ES-I3 (cell line): ENCODE measurements at regions not wholly inside any gene's neighbourhood (a gene's known extent, or its start where the extent isn't known, plus 50 kb on each side); places are given as distances from the start of the nearest gene placed in this dataset.
"Not testable (repeated sequence)": the region's sequence is repeated elsewhere in the genome, so short reads cannot be mapped to it uniquely, and the experiment has no call there.

ENCODE experiments used
- H3K36me3 ChIP-seq: 2 replicates; pipeline ENCODE4 v1.6.1; 2013; ENCODE audit warnings: mild to moderate bottlenecking, low read length, control low read depth, moderate library complexity; ENCODE audit not compliant: insufficient read depth
- H3K4me1 ChIP-seq: 2 replicates; pipeline ENCODE4 v1.6.1; 2013; ENCODE audit warnings: mild to moderate bottlenecking, control low read depth, low read length; ENCODE audit not compliant: insufficient read depth
- H3K9ac ChIP-seq: 2 replicates; pipeline ENCODE4 v1.6.1; 2013; ENCODE audit warnings: low read depth, mild to moderate bottlenecking, low read length, moderate library complexity
- H3K9me3 ChIP-seq: 2 replicates; pipeline ENCODE4 v1.6.1; 2013; ENCODE audit warnings: mild to moderate bottlenecking, low read length, moderate library complexity; ENCODE audit not compliant: control insufficient read depth, insufficient read depth

DNA sequence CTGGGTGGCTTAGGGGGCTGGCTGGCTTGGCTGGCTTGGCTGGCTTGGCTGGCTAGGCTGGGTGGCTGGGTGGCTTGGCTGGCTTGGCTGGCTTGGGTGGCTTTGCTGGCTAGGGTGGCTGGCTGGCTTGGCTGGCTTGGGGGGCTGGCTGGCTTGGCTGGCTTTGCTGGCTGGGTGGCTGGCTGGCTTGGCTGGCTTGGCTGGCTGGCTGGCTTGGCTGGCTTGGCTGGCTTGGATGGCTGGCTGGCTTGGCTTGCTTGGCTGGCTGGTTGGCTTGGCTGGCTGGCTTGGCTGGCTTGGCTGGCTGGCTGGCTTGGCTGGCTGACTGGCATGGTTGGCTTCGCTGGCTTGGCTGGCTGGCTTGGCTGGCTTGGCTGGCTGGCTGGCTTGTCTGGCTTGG is 439.4 kb downstream of the GOLGA6L6 start:
- not testable (repeated sequence) for H3K9ac ChIP-seq, H3K9me3 ChIP-seq, H3K4me1 ChIP-seq, H3K36me3 ChIP-seq

DNA sequence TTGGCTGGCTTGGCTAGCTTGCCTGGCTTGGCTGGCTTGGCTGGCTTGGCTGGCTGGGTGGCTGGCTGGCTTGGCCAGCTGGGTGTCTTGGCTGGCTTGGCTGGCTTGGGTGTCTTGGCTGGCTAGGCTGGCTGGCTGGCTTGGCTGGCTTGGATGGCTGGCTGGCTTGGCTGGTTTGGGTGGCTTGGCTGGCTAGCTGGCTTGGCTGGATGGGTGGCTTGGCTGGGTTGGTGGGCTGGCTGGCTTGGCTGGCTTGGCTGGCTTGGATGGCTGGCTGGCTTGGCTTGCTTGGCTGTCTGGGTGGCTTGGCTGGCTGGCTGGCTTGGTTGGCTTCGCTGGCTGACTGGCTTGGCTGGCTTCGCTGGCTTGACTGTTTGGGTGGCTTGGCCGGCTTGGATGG is 440.3 kb downstream of the GOLGA6L6 start:
- not testable (repeated sequence) for H3K36me3 ChIP-seq, H3K9me3 ChIP-seq, H3K9ac ChIP-seq, H3K4me1 ChIP-seq

DNA sequence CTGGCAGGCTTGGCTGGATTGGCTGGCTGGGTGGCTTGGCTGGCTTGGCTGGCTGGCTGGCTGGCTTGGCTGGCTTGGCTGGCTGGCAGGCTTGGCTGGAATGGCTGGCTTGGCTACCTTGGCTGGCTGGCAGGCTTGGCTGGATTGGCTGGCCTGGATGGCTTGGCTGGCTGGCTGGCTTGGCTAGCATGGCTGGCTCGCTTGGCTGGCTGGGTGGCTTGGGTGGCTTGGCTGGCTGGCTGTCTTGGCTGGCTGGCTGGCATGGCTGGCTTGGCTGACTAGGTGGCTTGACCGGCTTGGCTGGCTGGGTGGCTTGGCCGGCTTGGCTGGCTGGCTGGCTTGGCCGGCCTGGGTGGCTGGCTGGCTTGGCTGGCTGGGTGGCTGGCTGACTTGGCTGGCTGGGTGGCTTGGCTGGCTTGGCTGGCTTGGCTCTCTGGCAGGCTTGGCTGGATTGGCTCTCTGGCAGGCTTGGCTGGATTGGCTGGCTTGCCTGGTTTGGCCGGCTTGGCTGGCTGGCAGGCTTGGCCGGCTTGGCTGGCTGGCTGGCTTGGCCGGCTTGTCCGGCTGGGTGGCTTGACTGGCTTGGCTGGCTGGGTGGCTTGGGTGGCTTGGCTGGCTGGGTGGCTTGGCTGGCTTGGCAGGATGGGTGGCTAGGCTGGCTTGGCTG is 440.9 kb downstream of the GOLGA6L6 start:
- not testable (repeated sequence) for H3K9ac ChIP-seq, H3K36me3 ChIP-seq, H3K9me3 ChIP-seq, H3K4me1 ChIP-seq

DNA sequence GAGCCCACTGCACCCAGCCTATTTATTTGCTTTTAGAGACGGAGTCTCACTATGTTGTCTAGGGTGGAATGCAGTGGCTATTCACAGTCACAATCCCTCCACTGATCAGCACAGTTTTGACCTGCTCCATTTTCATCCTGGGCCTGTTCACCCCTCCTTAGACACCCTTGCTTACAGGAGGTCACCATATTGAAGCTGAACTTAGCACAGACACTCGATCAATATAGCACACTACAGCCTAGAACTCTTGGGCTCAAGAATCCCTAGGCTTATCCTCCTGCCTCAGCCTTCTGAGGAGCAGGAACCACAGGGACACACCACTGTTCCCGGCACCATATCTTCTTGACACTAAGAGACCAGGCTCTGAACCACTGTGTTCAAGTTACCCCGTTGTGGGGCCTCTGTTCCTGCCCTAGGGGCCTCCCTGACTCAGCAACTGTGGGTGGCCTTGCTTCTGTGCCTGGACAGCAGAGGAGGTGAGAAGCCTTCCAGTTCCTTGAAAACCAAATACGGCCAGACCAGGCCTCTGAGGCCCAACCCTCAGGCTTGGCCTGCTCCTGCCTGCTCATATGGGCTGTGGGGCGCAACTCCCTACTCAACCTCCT is 445.8 kb downstream of the GOLGA6L6 start:
- H3K4me1 ChIP-seq, H3K36me3 ChIP-seq, H3K9me3 ChIP-seq, H3K9ac ChIP-seq: not testable (repeated sequence)

DNA sequence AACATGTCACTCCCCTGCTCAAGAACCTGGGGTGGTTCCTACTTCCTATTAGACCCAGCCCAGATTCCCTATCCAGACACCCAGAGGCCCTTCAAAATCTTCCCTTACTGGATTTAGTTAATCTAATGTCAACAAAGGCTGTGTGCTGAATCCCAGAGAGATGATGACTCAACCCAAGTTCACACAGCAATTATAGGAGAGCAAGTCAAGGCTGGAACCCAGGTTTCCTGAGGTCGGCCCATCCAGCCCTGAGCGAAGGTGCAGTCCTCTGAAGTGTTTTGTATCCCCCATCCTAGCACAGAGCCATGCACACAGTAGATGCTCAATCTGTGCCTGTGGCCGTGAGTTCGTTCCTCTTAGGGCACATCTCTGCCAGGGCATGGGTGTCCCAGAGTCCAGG is 452.1 kb downstream of the GOLGA6L6 start:
- H3K36me3 ChIP-seq, H3K9me3 ChIP-seq, H3K9ac ChIP-seq, H3K4me1 ChIP-seq: not testable (repeated sequence)

DNA sequence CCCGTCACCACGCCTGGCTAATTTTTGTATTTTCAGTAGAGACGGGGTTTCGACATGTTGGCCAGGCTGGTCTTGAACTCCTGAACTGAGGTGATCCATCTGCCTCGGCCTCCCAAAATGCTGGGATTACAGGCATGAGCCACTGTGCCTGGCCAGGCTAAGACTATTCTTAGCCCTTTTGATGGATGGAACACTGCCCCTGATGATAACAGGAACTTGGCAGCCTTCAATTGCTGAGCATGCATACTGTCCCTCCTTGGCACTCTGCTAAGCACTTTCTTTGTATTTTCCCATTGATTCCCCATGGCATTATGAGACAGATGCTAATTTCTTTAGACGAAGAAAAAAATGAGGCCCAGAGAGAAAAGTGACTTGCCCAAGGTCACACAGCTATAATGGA is 457.6 kb downstream of the GOLGA6L6 start:
- not testable (repeated sequence) for H3K4me1 ChIP-seq, H3K9ac ChIP-seq, H3K9me3 ChIP-seq, H3K36me3 ChIP-seq

DNA sequence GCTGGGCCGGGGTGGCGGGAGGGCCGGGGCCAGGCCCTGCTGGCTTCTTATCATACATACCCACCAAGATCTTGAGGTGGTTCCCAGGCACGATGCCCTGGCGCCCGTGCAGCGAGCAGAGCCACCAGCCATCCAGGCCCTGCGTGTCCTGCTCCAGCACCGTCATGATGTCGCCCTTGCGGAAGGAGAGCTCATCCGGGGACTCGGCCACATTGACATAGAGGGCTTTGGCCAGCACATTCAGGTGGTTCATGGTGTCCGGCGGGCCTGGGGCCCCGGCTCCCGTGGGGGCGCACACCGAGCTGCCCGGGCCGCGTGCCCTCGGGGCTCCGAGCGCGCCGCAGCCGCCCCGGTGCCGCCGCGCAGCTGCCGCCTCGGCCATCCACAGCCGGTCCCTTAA is 467.5 kb downstream of the GOLGA6L6 start:
- H3K9me3 ChIP-seq, H3K36me3 ChIP-seq, H3K4me1 ChIP-seq, H3K9ac ChIP-seq: not testable (repeated sequence)

DNA sequence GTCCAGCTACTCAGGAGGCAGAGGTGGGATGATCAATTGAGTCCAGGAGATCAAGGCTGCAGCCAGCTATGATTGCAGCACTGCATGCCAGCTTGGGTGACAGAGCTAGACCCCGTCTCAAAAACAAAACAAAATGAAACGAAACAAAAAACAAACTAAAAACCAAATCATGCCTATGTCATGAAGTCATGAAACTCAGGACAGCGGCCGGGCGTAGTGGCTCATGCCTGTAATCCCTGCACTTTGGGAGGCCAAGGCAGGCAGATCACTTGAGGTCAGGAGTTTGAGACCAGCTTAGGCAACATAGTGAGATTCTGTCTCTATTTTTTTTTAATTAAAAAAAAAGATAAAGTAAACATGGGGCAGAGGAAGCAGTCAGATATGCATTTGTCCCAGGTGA is 472.6 kb downstream of the GOLGA6L6 start:
- H3K9me3 ChIP-seq, H3K36me3 ChIP-seq, H3K9ac ChIP-seq, H3K4me1 ChIP-seq: not testable (repeated sequence)

DNA sequence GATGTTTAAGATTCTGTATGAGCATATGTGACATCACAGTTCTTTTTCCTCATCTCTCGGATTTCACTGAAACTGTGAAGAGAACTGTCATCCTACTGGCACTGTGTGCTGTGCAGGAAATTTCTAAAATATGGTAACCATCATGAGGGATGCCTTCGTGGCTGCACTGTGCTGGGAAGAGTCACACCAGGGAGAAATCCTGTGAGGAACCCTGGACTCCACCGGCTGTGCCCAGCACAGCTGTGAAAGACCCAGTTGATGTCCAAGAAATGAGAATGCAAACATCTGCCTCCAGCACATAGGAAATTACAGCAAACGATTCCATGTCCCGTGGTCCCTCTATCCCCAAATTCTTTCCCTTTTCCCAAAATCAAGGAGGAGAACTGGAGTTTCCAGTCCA is 475.4 kb downstream of the GOLGA6L6 start:
- not testable (repeated sequence) for H3K4me1 ChIP-seq, H3K9me3 ChIP-seq, H3K36me3 ChIP-seq, H3K9ac ChIP-seq

DNA sequence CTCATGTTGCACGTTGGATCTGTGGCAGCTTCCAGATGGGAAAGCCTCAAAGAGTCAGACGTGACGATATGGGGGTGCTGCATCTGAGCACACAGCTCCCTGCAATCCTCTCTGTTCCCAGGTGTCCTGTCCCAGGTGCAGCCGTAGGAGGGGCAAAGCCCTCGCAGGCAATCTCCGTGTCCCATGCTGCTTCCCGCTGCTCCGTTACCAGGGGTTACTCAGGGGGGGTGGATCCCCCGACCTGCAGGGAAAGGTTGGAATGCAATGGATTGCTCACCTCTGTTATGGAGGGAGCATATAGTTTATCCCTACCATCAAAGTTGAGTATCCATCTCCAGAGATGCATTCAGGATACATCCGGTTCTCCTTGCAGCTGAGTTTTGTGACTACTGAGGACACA is 476.1 kb downstream of the GOLGA6L6 start:
- H3K9me3 ChIP-seq, H3K36me3 ChIP-seq, H3K9ac ChIP-seq, H3K4me1 ChIP-seq: not testable (repeated sequence)

DNA sequence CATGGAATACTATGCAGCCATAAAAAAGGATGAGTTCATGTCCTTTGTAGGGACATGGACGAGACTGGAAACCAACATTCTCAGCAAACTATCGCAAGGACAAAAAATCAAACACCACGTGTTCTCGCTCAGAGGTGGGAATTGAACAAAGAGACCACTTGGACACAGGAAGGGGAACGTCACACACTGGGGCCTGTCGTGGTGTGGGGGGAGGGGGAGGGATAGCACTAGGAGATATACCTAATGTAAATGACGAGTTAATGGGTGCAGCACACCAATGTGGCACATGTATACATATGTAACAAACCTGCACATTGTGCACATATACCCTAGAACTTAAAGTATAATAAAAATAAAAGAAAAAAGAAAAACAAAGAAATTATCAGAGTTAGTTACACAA is 478.4 kb downstream of the GOLGA6L6 start:
- H3K9me3 ChIP-seq, H3K9ac ChIP-seq, H3K36me3 ChIP-seq, H3K4me1 ChIP-seq: not testable (repeated sequence)

DNA sequence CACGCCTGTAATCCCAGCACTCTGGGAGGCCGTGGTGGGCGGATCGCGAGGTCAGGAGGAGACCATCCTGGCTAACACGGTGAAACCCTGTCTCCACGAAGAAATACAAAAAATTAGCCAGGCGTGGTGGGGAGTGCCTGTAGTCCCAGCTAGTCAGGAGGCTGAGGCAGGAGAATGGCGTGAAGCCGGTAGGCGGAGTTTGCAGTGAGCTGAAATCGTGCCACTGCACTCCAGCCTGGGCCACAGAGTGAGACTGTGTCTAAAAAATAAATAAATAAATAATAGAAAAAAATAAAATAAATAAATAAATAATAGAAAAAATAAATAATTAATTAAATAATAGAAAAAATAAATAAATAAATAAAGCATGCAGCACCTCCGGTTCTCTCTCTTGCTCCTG is 480.8 kb downstream of the GOLGA6L6 start:
- not testable (repeated sequence) for H3K9me3 ChIP-seq, H3K4me1 ChIP-seq, H3K9ac ChIP-seq, H3K36me3 ChIP-seq

DNA sequence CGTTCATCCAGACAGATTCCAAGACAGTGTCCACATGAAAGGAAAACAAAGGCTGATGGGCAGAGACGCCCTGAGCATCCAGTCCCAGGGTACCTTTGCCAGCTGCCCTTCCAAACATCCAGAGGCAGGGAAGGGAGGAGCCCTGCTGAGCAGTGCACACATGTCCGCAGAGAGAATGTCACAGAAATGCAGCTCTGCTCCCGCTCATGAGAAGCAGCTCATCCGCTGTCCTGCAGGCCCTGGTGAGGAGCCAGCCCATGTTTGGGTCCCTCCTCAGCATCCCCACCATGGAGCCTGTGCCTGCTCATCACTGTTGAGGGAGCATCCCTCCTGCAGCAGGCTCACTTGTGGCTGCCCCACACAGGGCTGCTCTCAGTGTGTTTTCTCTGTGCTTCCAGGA is 484.7 kb downstream of the GOLGA6L6 start:
- not testable (repeated sequence) for H3K9ac ChIP-seq, H3K36me3 ChIP-seq, H3K4me1 ChIP-seq, H3K9me3 ChIP-seq

DNA sequence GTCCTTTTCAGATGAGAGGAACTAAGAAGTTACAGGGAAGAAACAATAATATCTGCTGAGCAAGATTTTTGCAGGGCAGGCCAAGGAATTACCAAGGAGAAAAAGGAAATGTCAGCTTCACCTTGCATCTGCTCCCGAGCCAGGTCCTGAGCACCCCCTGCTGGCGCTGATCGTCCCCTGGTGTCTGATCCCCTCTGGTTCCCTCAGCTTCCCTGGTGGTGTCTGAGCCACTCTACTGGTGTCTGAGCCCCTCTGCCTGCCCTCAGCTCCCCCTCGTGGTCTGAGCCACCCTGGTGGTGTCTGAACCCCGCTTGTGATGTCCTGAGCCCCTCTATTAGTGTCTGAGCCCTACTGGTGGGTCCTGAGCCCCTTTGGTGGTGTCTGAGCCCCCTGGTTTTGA is 485.7 kb downstream of the GOLGA6L6 start:
- not testable (repeated sequence) for H3K36me3 ChIP-seq, H3K4me1 ChIP-seq, H3K9me3 ChIP-seq, H3K9ac ChIP-seq

DNA sequence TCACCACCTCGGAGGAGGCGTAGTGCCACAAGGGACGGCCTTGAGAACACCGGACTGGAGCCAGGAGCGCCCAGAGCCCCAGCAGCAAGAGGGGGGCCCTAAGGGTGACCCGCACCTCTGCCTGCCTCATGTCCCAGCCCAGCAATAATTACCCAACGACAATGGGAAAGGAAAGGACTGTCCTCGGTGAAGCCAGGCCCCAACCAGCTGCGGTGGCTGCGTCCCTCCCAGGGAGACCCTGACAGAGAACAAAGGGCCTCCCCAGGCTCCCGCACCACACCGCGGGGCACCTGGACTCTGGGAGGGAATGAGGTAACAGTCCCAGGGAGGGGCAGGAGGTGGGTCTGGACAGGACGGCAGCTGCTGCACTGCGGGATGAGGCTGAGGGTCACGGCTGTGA is 493.4 kb downstream of the GOLGA6L6 start:
- not testable (repeated sequence) for H3K4me1 ChIP-seq, H3K9ac ChIP-seq, H3K9me3 ChIP-seq, H3K36me3 ChIP-seq

DNA sequence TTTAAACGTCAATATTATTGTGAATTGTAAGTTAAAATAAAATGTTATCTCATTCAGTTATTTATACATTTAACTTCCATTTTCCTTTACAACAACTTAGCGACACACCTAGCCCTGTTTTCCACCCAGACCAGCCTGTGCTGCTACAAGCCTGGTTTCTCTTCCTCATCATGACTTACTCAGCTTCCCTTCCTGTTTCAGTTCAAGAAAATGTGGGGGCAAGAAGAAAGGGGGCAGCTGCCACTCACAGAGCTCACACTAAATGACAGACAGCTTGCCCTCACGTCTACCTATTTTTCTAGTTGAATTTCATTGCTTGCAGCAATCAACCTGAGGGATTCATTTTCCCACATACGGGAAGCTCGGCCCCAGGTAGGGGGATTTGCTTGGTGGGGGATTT is 496.4 kb downstream of the GOLGA6L6 start:
- H3K9me3 ChIP-seq, H3K9ac ChIP-seq, H3K36me3 ChIP-seq, H3K4me1 ChIP-seq: not testable (repeated sequence)
